ENCODE measurements at regions not wholly inside any gene's neighbourhood (a gene's known extent, or its start where the extent isn't known, plus 50 kb on each side); places are given as distances from the start of the nearest gene placed in this dataset.
"Not testable (repeated sequence)": the region's sequence is repeated elsewhere in the genome, so short reads cannot be mapped to it uniquely, and the experiment has no call there.

GRCh38 chr2:91749665-91750064 is 3058.2 kb downstream of the RPIA start:
- WGBS, 2 donors (ENCODE audit: extremely low coverage in 2 of 2, insufficient read length in 2 of 2, insufficient replicate concordance in 1 of 2), result no CpG with 5 or more reads among the region's 12 CpGs

GRCh38 chr2:91759361-91759941 is 3068.0 kb downstream of the RPIA start:
- not testable (repeated sequence) for H3K36me3 ChIP-seq (replicated peaks in 1 of 2; ENCODE audit: control insufficient read depth in 2 of 2, insufficient read depth in 2 of 2, low read length in 2 of 2); DNase-seq (ENCODE audit: low spot score); H2AK5ac ChIP-seq (ENCODE audit: low read depth, low read length); H3K4ac ChIP-seq (ENCODE audit: low read length); H3K9ac ChIP-seq (ENCODE audit: low read depth, low read length, poor library complexity); H3K27ac ChIP-seq (replicated peaks; ENCODE audit: low read length); H3K18ac ChIP-seq (ENCODE audit: low read length); H2BK120ac ChIP-seq (ENCODE audit: low read depth, low read length); H3K14ac ChIP-seq (ENCODE audit: low read length); H2BK5ac ChIP-seq (ENCODE audit: low read length); H3K79me1 ChIP-seq (ENCODE audit: low read depth, low read length); H2BK12ac ChIP-seq (ENCODE audit: low read length); H3K4me2 ChIP-seq (ENCODE audit: insufficient read depth, low read length, poor library complexity, severe bottlenecking); H3K23ac ChIP-seq (ENCODE audit: low read depth, low read length, poor library complexity); H2BK15ac ChIP-seq (ENCODE audit: low read length); H3K9me3 ChIP-seq (replicated peaks in 1 of 2; ENCODE audit: control insufficient read depth in 2 of 2, insufficient read depth in 1 of 2, low read depth in 1 of 2, low read length in 2 of 2); H2AFZ ChIP-seq (ENCODE audit: low read length); H3K4me3 ChIP-seq (ENCODE audit: low read length in 2 of 2); H4K8ac ChIP-seq (ENCODE audit: low read depth, low read length); H4K91ac ChIP-seq (ENCODE audit: low read depth, low read length, poor library complexity); H3K27me3 ChIP-seq (ENCODE audit: control insufficient read depth in 3 of 3, insufficient read depth in 3 of 3, low read depth in 1 of 3, low read length in 3 of 3); H3K4me1 ChIP-seq (ENCODE audit: control insufficient read depth in 2 of 2, insufficient read depth in 1 of 2, low read depth in 1 of 2, low read length in 2 of 2)
- WGBS, 2 donors (ENCODE audit: extremely low coverage in 2 of 2, insufficient read length in 2 of 2, insufficient replicate concordance in 1 of 2), result no CpG with 5 or more reads among the region's 5 CpGs

More at GRCh38 chr2:91749665-91750064, 3058.2 kb downstream of the RPIA start:
- H2AK5ac ChIP-seq (ENCODE audit: low read depth, low read length); H3K14ac ChIP-seq (ENCODE audit: low read length); H3K27ac ChIP-seq (replicated peaks; ENCODE audit: low read length); H3K18ac ChIP-seq (ENCODE audit: low read length); H2BK15ac ChIP-seq (ENCODE audit: low read length); H3K9me3 ChIP-seq (replicated peaks in 1 of 2; ENCODE audit: control insufficient read depth in 2 of 2, insufficient read depth in 1 of 2, low read depth in 1 of 2, low read length in 2 of 2); H3K4me2 ChIP-seq (ENCODE audit: insufficient read depth, low read length, poor library complexity, severe bottlenecking); H3K4me3 ChIP-seq (ENCODE audit: low read length in 2 of 2); H3K4ac ChIP-seq (ENCODE audit: low read length); H2BK120ac ChIP-seq (ENCODE audit: low read depth, low read length); H3K27me3 ChIP-seq (ENCODE audit: control insufficient read depth in 3 of 3, insufficient read depth in 3 of 3, low read depth in 1 of 3, low read length in 3 of 3); H2BK5ac ChIP-seq (ENCODE audit: low read length); H2AFZ ChIP-seq (ENCODE audit: low read length); H3K36me3 ChIP-seq (replicated peaks in 1 of 2; ENCODE audit: control insufficient read depth in 2 of 2, insufficient read depth in 2 of 2, low read length in 2 of 2); H3K23ac ChIP-seq (ENCODE audit: low read depth, low read length, poor library complexity); H2BK12ac ChIP-seq (ENCODE audit: low read length); DNase-seq (ENCODE audit: low spot score); H3K4me1 ChIP-seq (ENCODE audit: control insufficient read depth in 2 of 2, insufficient read depth in 1 of 2, low read depth in 1 of 2, low read length in 2 of 2); H3K79me1 ChIP-seq (ENCODE audit: low read depth, low read length); H4K8ac ChIP-seq (ENCODE audit: low read depth, low read length); H4K91ac ChIP-seq (ENCODE audit: low read depth, low read length, poor library complexity); H3K9ac ChIP-seq (ENCODE audit: low read depth, low read length, poor library complexity): not testable (repeated sequence)

GRCh38 chr2:91760672-91761071 is 3069.2 kb downstream of the RPIA start:
- not testable (repeated sequence) for H3K36me3 ChIP-seq (replicated peaks in 1 of 2; ENCODE audit: control insufficient read depth in 2 of 2, insufficient read depth in 2 of 2, low read length in 2 of 2); H3K23ac ChIP-seq (ENCODE audit: low read depth, low read length, poor library complexity); H3K79me1 ChIP-seq (ENCODE audit: low read depth, low read length); H2AK5ac ChIP-seq (ENCODE audit: low read depth, low read length); H2BK15ac ChIP-seq (ENCODE audit: low read length); H2AFZ ChIP-seq (ENCODE audit: low read length); H3K14ac ChIP-seq (ENCODE audit: low read length); H2BK120ac ChIP-seq (ENCODE audit: low read depth, low read length); H4K91ac ChIP-seq (ENCODE audit: low read depth, low read length, poor library complexity); H3K4me3 ChIP-seq (ENCODE audit: low read length in 2 of 2); H3K9me3 ChIP-seq (replicated peaks in 1 of 2; ENCODE audit: control insufficient read depth in 2 of 2, insufficient read depth in 1 of 2, low read depth in 1 of 2, low read length in 2 of 2); DNase-seq (ENCODE audit: low spot score); H3K27ac ChIP-seq (replicated peaks; ENCODE audit: low read length); H3K4me1 ChIP-seq (ENCODE audit: control insufficient read depth in 2 of 2, insufficient read depth in 1 of 2, low read depth in 1 of 2, low read length in 2 of 2); H3K9ac ChIP-seq (ENCODE audit: low read depth, low read length, poor library complexity); H2BK5ac ChIP-seq (ENCODE audit: low read length); H2BK12ac ChIP-seq (ENCODE audit: low read length); H3K4ac ChIP-seq (ENCODE audit: low read length); H4K8ac ChIP-seq (ENCODE audit: low read depth, low read length); H3K18ac ChIP-seq (ENCODE audit: low read length); H3K27me3 ChIP-seq (ENCODE audit: control insufficient read depth in 3 of 3, insufficient read depth in 3 of 3, low read depth in 1 of 3, low read length in 3 of 3); H3K4me2 ChIP-seq (ENCODE audit: insufficient read depth, low read length, poor library complexity, severe bottlenecking)
- no CpG with 5 or more reads among the region's 5 CpGs for WGBS, 2 donors (ENCODE audit: extremely low coverage in 2 of 2, insufficient read length in 2 of 2, insufficient replicate concordance in 1 of 2)

GRCh38 chr2:91762312-91762711 is 3070.8 kb downstream of the RPIA start:
- not testable (repeated sequence) for H3K9me3 ChIP-seq (replicated peaks in 1 of 2; ENCODE audit: control insufficient read depth in 2 of 2, insufficient read depth in 1 of 2, low read depth in 1 of 2, low read length in 2 of 2); H2BK12ac ChIP-seq (ENCODE audit: low read length); H3K36me3 ChIP-seq (replicated peaks in 1 of 2; ENCODE audit: control insufficient read depth in 2 of 2, insufficient read depth in 2 of 2, low read length in 2 of 2); H3K27ac ChIP-seq (replicated peaks; ENCODE audit: low read length); H2BK5ac ChIP-seq (ENCODE audit: low read length); H3K18ac ChIP-seq (ENCODE audit: low read length); H3K4me1 ChIP-seq (ENCODE audit: control insufficient read depth in 2 of 2, insufficient read depth in 1 of 2, low read depth in 1 of 2, low read length in 2 of 2); H3K4me3 ChIP-seq (ENCODE audit: low read length in 2 of 2); H3K9ac ChIP-seq (ENCODE audit: low read depth, low read length, poor library complexity); H3K27me3 ChIP-seq (ENCODE audit: control insufficient read depth in 3 of 3, insufficient read depth in 3 of 3, low read depth in 1 of 3, low read length in 3 of 3); H4K91ac ChIP-seq (ENCODE audit: low read depth, low read length, poor library complexity); H2AFZ ChIP-seq (ENCODE audit: low read length); H3K4ac ChIP-seq (ENCODE audit: low read length); H4K8ac ChIP-seq (ENCODE audit: low read depth, low read length); H3K79me1 ChIP-seq (ENCODE audit: low read depth, low read length); H2BK120ac ChIP-seq (ENCODE audit: low read depth, low read length); H3K4me2 ChIP-seq (ENCODE audit: insufficient read depth, low read length, poor library complexity, severe bottlenecking); DNase-seq (ENCODE audit: low spot score); H2BK15ac ChIP-seq (ENCODE audit: low read length); H2AK5ac ChIP-seq (ENCODE audit: low read depth, low read length); H3K23ac ChIP-seq (ENCODE audit: low read depth, low read length, poor library complexity); H3K14ac ChIP-seq (ENCODE audit: low read length)
- no CpG with 5 or more reads among the region's 6 CpGs for WGBS, 2 donors (ENCODE audit: extremely low coverage in 2 of 2, insufficient read length in 2 of 2, insufficient replicate concordance in 1 of 2)

Data from neuronal stem cell (in vitro differentiated cells).